AG09319 (cell line): ENCODE measurements at regions not wholly inside any gene's neighbourhood (a gene's known extent, or its start where the extent isn't known, plus 50 kb on each side); places are given as distances from the start of the nearest gene placed in this dataset.

Experiments
- DNase-seq: peaks from one replicate; pipeline ENCODE4 v3.0.0-alpha.2; 2010; ENCODE audit warnings: low read depth; ENCODE audit errors: extremely low read depth
- CTCF ChIP-seq: IDR thresholded peaks from 2 replicates; pipeline ENCODE4 v1.5.1; 2011; ENCODE audit warnings: low read depth, mild to moderate bottlenecking, inconsistent platforms, low read length, moderate library complexity

- DNase-seq: no peak
- TF ChIP-seq CTCF: no peak
Observed at GRCh38 chrX:139063364-139063763, 351.8 kb upstream of the FGF13 start.

- DNase-seq: no peak
- no peak for TF ChIP-seq CTCF
Observed at GRCh38 chrX:139058831-139059495, 347.4 kb upstream of the FGF13 start.

- DNase-seq: no peak
- TF ChIP-seq CTCF: no peak
Observed at GRCh38 chrX:139052461-139052860, 340.9 kb upstream of the FGF13 start.

GRCh38 chrX:139049465-139049864 lies 337.9 kb upstream of the FGF13 start:
- no peak for TF ChIP-seq CTCF
- no peak for DNase-seq

- TF ChIP-seq CTCF: no peak
- DNase-seq: no peak
Observed at GRCh38 chrX:139044680-139045079, 333.2 kb upstream of the FGF13 start.

- no peak for DNase-seq
- TF ChIP-seq CTCF: no peak
Observed at GRCh38 chrX:139039041-139039440, 327.5 kb upstream of the FGF13 start.

- DNase-seq: no peak
- TF ChIP-seq CTCF: no peak
Observed at GRCh38 chrX:139026811-139027210, 315.3 kb upstream of the FGF13 start.
